Vagina (tissue), 2 donors: ENCODE measurements at regions not wholly inside any gene's neighbourhood (a gene's known extent, or its start where the extent isn't known, plus 50 kb on each side); places are given as distances from the start of the nearest gene placed in this dataset.

ENCODE experiments used
- POLR2AphosphoS5 ChIP-seq, 2 donors: sonication (generic); formaldehyde crosslinking; IDR thresholded peaks; one replicate each; pipeline ENCODE4 v1.9.0; 2017; ENCODE audit warnings: antibody characterized with exemption in 2 of 2, mild to moderate bottlenecking in 2 of 2, low read depth in 1 of 2; ENCODE audit not compliant: insufficient read depth in 1 of 2
- TF ChIP-seq, protein P1 (sequence below), 3 experiments: fragments of 450-650 bp in 2 of 3; fragments of 200-600 bp in 1 of 3; sonication (generic) in 1 of 3; IDR thresholded peaks; one replicate each; pipeline ENCODE4 v1.5.1; 2017 to 2019; ENCODE audit warnings: antibody characterized with exemption in 3 of 3, mild to moderate bottlenecking in 2 of 3, moderate library complexity in 2 of 3

- TF ChIP-seq, protein P1, sequence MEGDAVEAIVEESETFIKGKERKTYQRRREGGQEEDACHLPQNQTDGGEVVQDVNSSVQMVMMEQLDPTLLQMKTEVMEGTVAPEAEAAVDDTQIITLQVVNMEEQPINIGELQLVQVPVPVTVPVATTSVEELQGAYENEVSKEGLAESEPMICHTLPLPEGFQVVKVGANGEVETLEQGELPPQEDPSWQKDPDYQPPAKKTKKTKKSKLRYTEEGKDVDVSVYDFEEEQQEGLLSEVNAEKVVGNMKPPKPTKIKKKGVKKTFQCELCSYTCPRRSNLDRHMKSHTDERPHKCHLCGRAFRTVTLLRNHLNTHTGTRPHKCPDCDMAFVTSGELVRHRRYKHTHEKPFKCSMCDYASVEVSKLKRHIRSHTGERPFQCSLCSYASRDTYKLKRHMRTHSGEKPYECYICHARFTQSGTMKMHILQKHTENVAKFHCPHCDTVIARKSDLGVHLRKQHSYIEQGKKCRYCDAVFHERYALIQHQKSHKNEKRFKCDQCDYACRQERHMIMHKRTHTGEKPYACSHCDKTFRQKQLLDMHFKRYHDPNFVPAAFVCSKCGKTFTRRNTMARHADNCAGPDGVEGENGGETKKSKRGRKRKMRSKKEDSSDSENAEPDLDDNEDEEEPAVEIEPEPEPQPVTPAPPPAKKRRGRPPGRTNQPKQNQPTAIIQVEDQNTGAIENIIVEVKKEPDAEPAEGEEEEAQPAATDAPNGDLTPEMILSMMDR (IDR thresholded peaks at IDR 0.05): no peak
- TF ChIP-seq POLR2AphosphoS5 (IDR thresholded peaks at IDR 0.05; ENCODE audit: insufficient read depth in 1 of 2, low read depth in 1 of 2): no peak
Observed at GRCh38 chr6:775863-776262, 82.9 kb upstream of the EXOC2 start.
